HEK293 (cell line): ENCODE measurements at regions not wholly inside any gene's neighbourhood (a gene's known extent, or its start where the extent isn't known, plus 50 kb on each side); places are given as distances from the start of the nearest gene placed in this dataset.

Experiments used
- CTCF ChIA-PET: fragments of 350-600 bp; formaldehyde crosslinking; extraction: SDS; loops from one replicate; lab custom pipeline; 2021; ENCODE audit warnings: antibody characterized with exemption; lab: Yijun Ruan, JAX
- POLR2A ChIA-PET: fragments of 300-600 bp; formaldehyde crosslinking; extraction: SDS; loops from one replicate; lab custom pipeline; 2020; ENCODE audit warnings: antibody characterized with exemption, inconsistent platforms; lab: Yijun Ruan, JAX
- H3K27ac ChIP-seq: fragments of 200-500 bp; sonication (Bioruptor generic); 2 replicates; pipeline ENCODE4 v1.5.1; 2014; ENCODE audit warnings: low read depth, low read length, control low read depth, inconsistent platforms; ENCODE audit errors: extremely low read depth
- H3K36me3 ChIP-seq, 2 experiments: fragments of 200-500 bp in 1 of 2; sonication (Bioruptor generic) in 1 of 2; 1 replicate in 1 of 2; 2 replicates in 1 of 2; pipeline ENCODE4 v1.5.1; 2014 to 2017; ENCODE audit warnings: inconsistent platforms in 2 of 2, low read length in 2 of 2; ENCODE audit not compliant: control insufficient read depth in 2 of 2, insufficient read depth in 1 of 2
- H3K4me1 ChIP-seq: fragments of 200-500 bp; sonication (Bioruptor generic); 2 replicates; pipeline ENCODE4 v1.5.1; 2014; ENCODE audit warnings: mild to moderate bottlenecking, low read length, inconsistent platforms; ENCODE audit not compliant: control insufficient read depth, insufficient read depth
- H3K4me3 ChIP-seq: 2 replicates; pipeline ENCODE4 v1.5.1; 2011; ENCODE audit warnings: low read depth, mild to moderate bottlenecking, control low read depth, low read length, moderate library complexity
- H3K9me3 ChIP-seq: fragments of 200-500 bp; sonication (Bioruptor generic); 2 replicates; pipeline ENCODE4 v1.5.1; 2014; ENCODE audit warnings: low read depth, low read length, inconsistent platforms; ENCODE audit not compliant: control insufficient read depth, insufficient read depth
- GLIS2 ChIP-seq: fragments of 450-650 bp; formaldehyde crosslinking; IDR thresholded peaks from 2 replicates; pipeline ENCODE4 v1.5.1; 2016; ENCODE audit warnings: missing biosample characterization, missing genetic modification characterization
- HOXA7 ChIP-seq: sonication (generic); formaldehyde crosslinking; IDR thresholded peaks from 2 replicates; pipeline ENCODE4 v1.8.1; 2022; ENCODE audit warnings: missing genetic modification reagents, borderline replicate concordance
- HOXC10 ChIP-seq: sonication (generic); formaldehyde crosslinking; IDR thresholded peaks from 2 replicates; pipeline ENCODE4 v1.8.1; 2023; ENCODE audit warnings: mild to moderate bottlenecking, missing genetic modification reagents
- SCRT2 ChIP-seq: fragments of 450-650 bp; formaldehyde crosslinking; IDR thresholded peaks from 2 replicates; pipeline ENCODE4 v1.5.1; 2016; ENCODE audit warnings: missing biosample characterization, missing genetic modification characterization
- TCF7L2 ChIP-seq: IDR thresholded peaks from 2 replicates; pipeline ENCODE4 v1.6.1; 2011; ENCODE audit warnings: low read depth, mild to moderate bottlenecking, inconsistent platforms, low read length, moderate library complexity, borderline replicate concordance
- ZNF10 ChIP-seq: fragments of 450-650 bp; formaldehyde crosslinking; IDR thresholded peaks from 2 replicates; pipeline ENCODE4 v1.5.1; 2017; ENCODE audit warnings: missing biosample characterization, missing genetic modification characterization
- ZNF114 ChIP-seq: fragments of 450-650 bp; formaldehyde crosslinking; IDR thresholded peaks from 2 replicates; pipeline ENCODE4 v1.5.0; 2017; ENCODE audit warnings: missing biosample characterization, missing genetic modification characterization
- ZNF146 ChIP-seq: fragments of 450-650 bp; formaldehyde crosslinking; IDR thresholded peaks from 2 replicates; pipeline ENCODE4 v1.5.1; 2016; ENCODE audit warnings: missing biosample characterization, missing genetic modification characterization
- ZNF19 ChIP-seq: fragments of 450-650 bp; formaldehyde crosslinking; IDR thresholded peaks from 2 replicates; pipeline ENCODE4; 2016; ENCODE audit warnings: missing biosample characterization, missing genetic modification characterization, low read depth
- ZNF280C ChIP-seq: fragments of 450-650 bp; formaldehyde crosslinking; IDR thresholded peaks from 2 replicates; pipeline ENCODE4 v1.5.1; 2016; ENCODE audit warnings: missing biosample characterization, missing genetic modification characterization
- ZNF311 ChIP-seq: fragments of 450-650 bp; formaldehyde crosslinking; IDR thresholded peaks from 2 replicates; pipeline ENCODE4 v1.5.1; 2017; ENCODE audit warnings: missing biosample characterization, missing genetic modification characterization, borderline replicate concordance
- ZNF335 ChIP-seq: fragments of 450-650 bp; formaldehyde crosslinking; conservative IDR thresholded peaks from 2 replicates; pipeline ENCODE4 v1.5.1; 2016; ENCODE audit warnings: missing biosample characterization, missing genetic modification characterization
- ZNF37A ChIP-seq: fragments of 450-650 bp; IDR thresholded peaks from 2 replicates; pipeline ENCODE4 v1.5.1; 2018; ENCODE audit warnings: missing biosample characterization, missing genetic modification characterization
- ZNF404 ChIP-seq: fragments of 450-650 bp; formaldehyde crosslinking; IDR thresholded peaks from 2 replicates; pipeline ENCODE4 v1.5.1; 2017; ENCODE audit warnings: missing biosample characterization, missing genetic modification characterization
- ZNF473 ChIP-seq: fragments of 450-650 bp; formaldehyde crosslinking; IDR thresholded peaks from 2 replicates; pipeline ENCODE4 v1.5.1; 2017; ENCODE audit warnings: missing biosample characterization, missing genetic modification characterization
- ZNF510 ChIP-seq: fragments of 450-650 bp; formaldehyde crosslinking; IDR thresholded peaks from 2 replicates; pipeline ENCODE4 v1.5.1; 2018; ENCODE audit warnings: mild to moderate bottlenecking, missing genetic modification characterization, missing biosample characterization; ENCODE audit not compliant: insufficient replicate concordance
- ZNF558 ChIP-seq: fragments of 450-650 bp; formaldehyde crosslinking; IDR thresholded peaks from 2 replicates; pipeline ENCODE4 v1.5.1; 2016; ENCODE audit warnings: missing biosample characterization, missing genetic modification characterization
- ZNF596 ChIP-seq: fragments of 450-650 bp; IDR thresholded peaks from 2 replicates; pipeline ENCODE4 v1.5.0; 2018; ENCODE audit warnings: missing biosample characterization, mild to moderate bottlenecking, missing genetic modification characterization, moderate library complexity
- ZSCAN16 ChIP-seq: fragments of 450-650 bp; formaldehyde crosslinking; IDR thresholded peaks from 2 replicates; pipeline ENCODE4 v1.5.1; 2016; ENCODE audit warnings: missing biosample characterization, missing genetic modification characterization
- TF ChIP-seq, protein P1 (sequence below): fragments of 450-650 bp; formaldehyde crosslinking; IDR thresholded peaks from 2 replicates; pipeline ENCODE4 v1.5.0; 2017; ENCODE audit warnings: missing biosample characterization, missing genetic modification characterization, borderline replicate concordance
- TF ChIP-seq, protein P2 (sequence below): fragments of 450-650 bp; formaldehyde crosslinking; IDR thresholded peaks from 2 replicates; pipeline ENCODE4 v1.5.1; 2016; ENCODE audit warnings: missing biosample characterization, missing genetic modification characterization
- TF ChIP-seq, protein P3 (sequence below): fragments of 450-650 bp; formaldehyde crosslinking; IDR thresholded peaks from 2 replicates; pipeline ENCODE4 v1.5.1; 2016; ENCODE audit warnings: missing biosample characterization, missing genetic modification characterization

DNA sequence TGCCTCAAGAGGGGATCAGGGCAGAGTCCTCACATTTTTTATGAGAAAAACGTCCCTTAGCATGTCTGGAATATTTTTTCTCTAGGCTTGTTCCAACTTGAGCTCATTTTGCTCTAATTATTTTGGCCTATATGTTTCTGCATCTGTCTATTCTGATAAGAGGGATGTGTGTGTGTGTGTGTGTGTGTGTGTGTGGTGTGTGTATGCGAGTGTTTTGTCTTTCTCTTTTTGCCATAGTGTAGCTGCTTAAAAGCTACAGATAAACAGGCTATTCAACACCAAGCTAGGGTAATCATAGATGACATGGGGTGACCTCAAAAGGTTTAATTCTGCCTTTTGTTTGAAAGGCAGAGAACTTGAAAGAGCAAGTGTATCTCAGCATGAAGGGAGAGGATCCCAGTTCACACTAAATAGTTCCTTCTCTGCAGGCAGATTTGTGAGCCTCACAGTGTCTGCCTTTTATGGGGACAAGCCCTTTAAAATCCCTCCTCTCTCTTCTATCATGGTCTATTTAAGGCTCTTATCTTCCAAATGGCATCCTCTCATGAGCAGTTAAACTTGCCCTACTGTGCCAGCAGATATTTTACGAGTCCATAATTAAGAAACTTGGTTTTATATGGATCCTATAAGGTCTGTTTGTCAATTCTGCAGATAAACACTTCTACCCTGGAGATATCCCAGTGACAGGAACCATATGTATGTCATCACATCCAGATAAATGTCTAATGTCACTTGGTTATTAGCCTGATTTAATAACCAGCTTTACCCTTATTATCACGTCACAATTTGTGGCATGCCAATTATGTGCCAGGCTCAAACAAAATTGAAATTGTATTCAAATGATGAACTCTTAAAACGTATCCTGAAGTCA, 202.9 kb upstream of the MTPN start:
- ChIA-PET CTCF (interaction anchor here (0.7 kb wide), 1 partner anchor 37 kb away, joined by 3 read pairs; no protein-coding TSS in a partner anchor), POLR2A (no interaction called here)
- Histone ChIP-seq H3K9me3 (no peaks in the 10 kb centered on the region), H3K27ac (no peak overlapping the region), H3K36me3 (no peaks in the 10 kb centered on the region), H3K4me1 (no peaks in the 10 kb centered on the region), H3K4me3 (no peak overlapping the region)
- TF ChIP-seq, protein P1, sequence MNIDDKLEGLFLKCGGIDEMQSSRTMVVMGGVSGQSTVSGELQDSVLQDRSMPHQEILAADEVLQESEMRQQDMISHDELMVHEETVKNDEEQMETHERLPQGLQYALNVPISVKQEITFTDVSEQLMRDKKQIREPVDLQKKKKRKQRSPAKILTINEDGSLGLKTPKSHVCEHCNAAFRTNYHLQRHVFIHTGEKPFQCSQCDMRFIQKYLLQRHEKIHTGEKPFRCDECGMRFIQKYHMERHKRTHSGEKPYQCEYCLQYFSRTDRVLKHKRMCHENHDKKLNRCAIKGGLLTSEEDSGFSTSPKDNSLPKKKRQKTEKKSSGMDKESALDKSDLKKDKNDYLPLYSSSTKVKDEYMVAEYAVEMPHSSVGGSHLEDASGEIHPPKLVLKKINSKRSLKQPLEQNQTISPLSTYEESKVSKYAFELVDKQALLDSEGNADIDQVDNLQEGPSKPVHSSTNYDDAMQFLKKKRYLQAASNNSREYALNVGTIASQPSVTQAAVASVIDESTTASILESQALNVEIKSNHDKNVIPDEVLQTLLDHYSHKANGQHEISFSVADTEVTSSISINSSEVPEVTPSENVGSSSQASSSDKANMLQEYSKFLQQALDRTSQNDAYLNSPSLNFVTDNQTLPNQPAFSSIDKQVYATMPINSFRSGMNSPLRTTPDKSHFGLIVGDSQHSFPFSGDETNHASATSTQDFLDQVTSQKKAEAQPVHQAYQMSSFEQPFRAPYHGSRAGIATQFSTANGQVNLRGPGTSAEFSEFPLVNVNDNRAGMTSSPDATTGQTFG (tag by site-specific recombination), result no peak
- TF ChIP-seq, protein P2, sequence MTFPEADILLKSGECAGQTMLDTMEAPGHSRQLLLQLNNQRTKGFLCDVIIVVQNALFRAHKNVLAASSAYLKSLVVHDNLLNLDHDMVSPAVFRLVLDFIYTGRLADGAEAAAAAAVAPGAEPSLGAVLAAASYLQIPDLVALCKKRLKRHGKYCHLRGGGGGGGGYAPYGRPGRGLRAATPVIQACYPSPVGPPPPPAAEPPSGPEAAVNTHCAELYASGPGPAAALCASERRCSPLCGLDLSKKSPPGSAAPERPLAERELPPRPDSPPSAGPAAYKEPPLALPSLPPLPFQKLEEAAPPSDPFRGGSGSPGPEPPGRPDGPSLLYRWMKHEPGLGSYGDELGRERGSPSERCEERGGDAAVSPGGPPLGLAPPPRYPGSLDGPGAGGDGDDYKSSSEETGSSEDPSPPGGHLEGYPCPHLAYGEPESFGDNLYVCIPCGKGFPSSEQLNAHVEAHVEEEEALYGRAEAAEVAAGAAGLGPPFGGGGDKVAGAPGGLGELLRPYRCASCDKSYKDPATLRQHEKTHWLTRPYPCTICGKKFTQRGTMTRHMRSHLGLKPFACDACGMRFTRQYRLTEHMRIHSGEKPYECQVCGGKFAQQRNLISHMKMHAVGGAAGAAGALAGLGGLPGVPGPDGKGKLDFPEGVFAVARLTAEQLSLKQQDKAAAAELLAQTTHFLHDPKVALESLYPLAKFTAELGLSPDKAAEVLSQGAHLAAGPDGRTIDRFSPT (tag by site-specific recombination), result no peak
- TF ChIP-seq GLIS2 (tag by site-specific recombination), result no peak
- TF ChIP-seq, protein P3, sequence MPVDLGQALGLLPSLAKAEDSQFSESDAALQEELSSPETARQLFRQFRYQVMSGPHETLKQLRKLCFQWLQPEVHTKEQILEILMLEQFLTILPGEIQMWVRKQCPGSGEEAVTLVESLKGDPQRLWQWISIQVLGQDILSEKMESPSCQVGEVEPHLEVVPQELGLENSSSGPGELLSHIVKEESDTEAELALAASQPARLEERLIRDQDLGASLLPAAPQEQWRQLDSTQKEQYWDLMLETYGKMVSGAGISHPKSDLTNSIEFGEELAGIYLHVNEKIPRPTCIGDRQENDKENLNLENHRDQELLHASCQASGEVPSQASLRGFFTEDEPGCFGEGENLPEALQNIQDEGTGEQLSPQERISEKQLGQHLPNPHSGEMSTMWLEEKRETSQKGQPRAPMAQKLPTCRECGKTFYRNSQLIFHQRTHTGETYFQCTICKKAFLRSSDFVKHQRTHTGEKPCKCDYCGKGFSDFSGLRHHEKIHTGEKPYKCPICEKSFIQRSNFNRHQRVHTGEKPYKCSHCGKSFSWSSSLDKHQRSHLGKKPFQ (tag by site-specific recombination), result peak; percentile 71; the same call in 1 of the 2 replicates
- no peak for TF ChIP-seq ZNF19 (tag by site-specific recombination)
- TF ChIP-seq ZNF335 (tag by site-specific recombination), result 0 out of 2 replicates have a peak, but pooled peaks have one; percentile 14

GRCh38 chr7:136179154-136179553, 202.0 kb upstream of the MTPN start:
- Histone ChIP-seq H3K4me3 (no peak overlapping the region), H3K4me1 (no peaks in the 10 kb centered on the region), H3K36me3 (no peaks in the 10 kb centered on the region), H3K27ac (no peak overlapping the region), H3K9me3 (no peaks in the 10 kb centered on the region)
- ChIA-PET CTCF (no interaction called here), POLR2A (no interaction called here)
- TF ChIP-seq ZNF404 (tag by site-specific recombination), result no peak
- TF ChIP-seq ZNF146 (tag by site-specific recombination), result no peak
- TF ChIP-seq ZNF114 (tag by site-specific recombination), result no peak
- no peak for TF ChIP-seq HOXA7 (CRISPR knock-in tag)
- no peak for TF ChIP-seq ZNF473 (tag by site-specific recombination)
- TF ChIP-seq ZSCAN16, result no peak

DNA sequence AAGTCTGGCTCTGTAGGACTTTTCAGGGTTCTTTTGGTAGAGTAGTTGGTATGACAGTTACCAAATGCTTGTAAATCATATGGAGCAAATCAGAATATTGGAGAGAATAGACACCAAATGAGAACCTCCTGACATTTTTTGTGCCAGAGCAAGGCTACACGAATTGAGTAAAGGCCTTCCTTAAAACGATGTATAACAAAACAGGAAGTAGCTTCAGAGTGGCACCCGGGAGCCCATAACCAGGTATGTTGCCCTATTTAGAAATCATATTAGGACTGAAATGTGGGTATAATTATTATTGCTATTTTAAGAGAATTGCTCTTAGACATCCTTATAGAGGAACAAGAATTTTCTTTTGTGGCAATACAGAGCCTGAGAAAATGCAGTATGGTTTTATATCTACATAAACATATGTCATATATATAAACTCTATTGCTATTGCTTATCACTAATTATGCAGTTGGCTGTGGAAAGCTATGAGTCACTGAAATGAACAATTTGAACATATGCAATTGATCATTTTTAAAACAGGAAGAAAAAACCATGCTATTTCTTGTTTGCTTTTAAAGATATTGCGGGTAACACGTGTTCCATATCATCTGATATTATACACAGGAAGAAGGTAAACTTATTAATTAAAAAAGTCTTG, 197.4 kb upstream of the MTPN start:
- ChIA-PET CTCF (interaction anchor here (0.7 kb wide), 1 partner anchor 57 kb away, joined by 4 read pairs; no protein-coding TSS in a partner anchor), POLR2A (no interaction called here)
- Histone ChIP-seq H3K36me3 (no peaks in the 10 kb centered on the region), H3K9me3 (no peaks in the 10 kb centered on the region), H3K4me3 (no peak overlapping the region), H3K27ac (no peak overlapping the region), H3K4me1 (no peaks in the 10 kb centered on the region)
- TF ChIP-seq ZNF37A (tag by site-specific recombination) (no peak), ZNF280C (tag by site-specific recombination) (no peak), SCRT2 (tag by site-specific recombination) (no peak), ZNF10 (tag by site-specific recombination) (no peak), ZNF510 (tag by site-specific recombination) (no peak), ZNF596 (tag by site-specific recombination) (no peak), HOXC10 (CRISPR knock-in tag) (no peak), ZNF311 (tag by site-specific recombination) (no peak), ZNF558 (tag by site-specific recombination) (no peak), TCF7L2 (no peak)
